ENCODE measurements at regions not wholly inside any gene's neighbourhood (a gene's known extent, or its start where the extent isn't known, plus 50 kb on each side); places are given as distances from the start of the nearest gene placed in this dataset.

DNA sequence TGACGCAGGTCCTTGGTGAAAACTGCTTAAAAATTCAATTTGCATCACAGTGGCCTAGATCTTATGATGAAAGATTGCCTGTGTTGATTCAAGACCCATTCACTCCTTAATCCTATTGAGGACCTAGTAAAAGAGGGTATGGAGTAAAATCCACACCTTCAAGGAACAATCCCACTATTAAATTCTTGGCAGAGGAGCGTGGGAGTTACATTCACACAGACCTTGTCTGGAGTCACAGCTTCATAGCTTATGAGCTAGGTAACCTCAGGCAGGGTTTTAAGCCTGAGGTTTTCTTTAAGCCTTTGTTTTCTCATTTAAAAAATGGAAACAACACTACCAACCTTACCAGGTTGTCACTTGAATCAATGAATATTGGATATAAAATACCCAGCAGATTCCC is 566.5 kb upstream of the ZNF462 start:
- Histone ChIP-seq H3K9me3 (ENCODE audit: control insufficient read depth, low read length) (no peaks in the 10 kb centered on the region), H3K27me3 (ENCODE audit: control insufficient read depth, insufficient read depth, low read length) (no peaks in the 10 kb centered on the region), H3K4me2 (ENCODE audit: low read length) (no peak overlapping the region), H3K4me1 (no peaks in the 10 kb centered on the region), H2AFZ (no peak overlapping the region), H3K79me2 (no peaks in the 10 kb centered on the region), H3K36me3 (ENCODE audit: control insufficient read depth, insufficient read depth, low read length) (no peaks in the 10 kb centered on the region), H3K4me3 (ENCODE audit: low read depth, low read length) (no peak overlapping the region), H3K9ac (no peak overlapping the region), H3K27ac (no peak overlapping the region)
- TF ChIP-seq, protein P1, sequence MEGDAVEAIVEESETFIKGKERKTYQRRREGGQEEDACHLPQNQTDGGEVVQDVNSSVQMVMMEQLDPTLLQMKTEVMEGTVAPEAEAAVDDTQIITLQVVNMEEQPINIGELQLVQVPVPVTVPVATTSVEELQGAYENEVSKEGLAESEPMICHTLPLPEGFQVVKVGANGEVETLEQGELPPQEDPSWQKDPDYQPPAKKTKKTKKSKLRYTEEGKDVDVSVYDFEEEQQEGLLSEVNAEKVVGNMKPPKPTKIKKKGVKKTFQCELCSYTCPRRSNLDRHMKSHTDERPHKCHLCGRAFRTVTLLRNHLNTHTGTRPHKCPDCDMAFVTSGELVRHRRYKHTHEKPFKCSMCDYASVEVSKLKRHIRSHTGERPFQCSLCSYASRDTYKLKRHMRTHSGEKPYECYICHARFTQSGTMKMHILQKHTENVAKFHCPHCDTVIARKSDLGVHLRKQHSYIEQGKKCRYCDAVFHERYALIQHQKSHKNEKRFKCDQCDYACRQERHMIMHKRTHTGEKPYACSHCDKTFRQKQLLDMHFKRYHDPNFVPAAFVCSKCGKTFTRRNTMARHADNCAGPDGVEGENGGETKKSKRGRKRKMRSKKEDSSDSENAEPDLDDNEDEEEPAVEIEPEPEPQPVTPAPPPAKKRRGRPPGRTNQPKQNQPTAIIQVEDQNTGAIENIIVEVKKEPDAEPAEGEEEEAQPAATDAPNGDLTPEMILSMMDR (IDR thresholded peaks at IDR 0.05): no peak

DNA sequence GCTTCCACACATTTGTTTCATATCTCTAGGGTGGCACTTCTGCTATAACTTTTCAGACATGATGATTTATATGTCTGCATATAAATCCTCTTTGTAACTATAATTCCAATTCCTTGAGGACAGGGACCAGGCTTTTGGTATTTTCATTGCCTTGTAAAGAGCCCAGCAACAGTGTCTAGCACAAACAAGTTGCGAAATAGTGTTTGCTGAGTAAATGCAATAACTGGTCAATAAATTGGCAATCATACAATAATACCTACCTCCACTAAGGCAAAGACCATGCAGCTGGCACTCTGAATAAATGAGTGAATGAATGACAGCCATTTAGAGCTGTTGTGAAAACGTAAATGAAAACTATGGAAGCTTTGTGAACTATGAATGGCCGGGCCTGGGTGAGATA is 564.0 kb upstream of the ZNF462 start:
- TF ChIP-seq, protein P1 (IDR thresholded peaks at IDR 0.05): no peak
- Histone ChIP-seq H2AFZ (no peak overlapping the region), H3K9me3 (ENCODE audit: control insufficient read depth, low read length) (no peaks in the 10 kb centered on the region), H3K36me3 (ENCODE audit: control insufficient read depth, insufficient read depth, low read length) (no peaks in the 10 kb centered on the region), H3K27ac (no peak overlapping the region), H3K4me1 (no peaks in the 10 kb centered on the region), H3K4me3 (ENCODE audit: low read depth, low read length) (no peak overlapping the region), H3K27me3 (ENCODE audit: control insufficient read depth, insufficient read depth, low read length) (no peaks in the 10 kb centered on the region), H3K79me2 (no peaks in the 10 kb centered on the region), H3K4me2 (ENCODE audit: low read length) (no peak overlapping the region), H3K9ac (no peak overlapping the region)

DNA sequence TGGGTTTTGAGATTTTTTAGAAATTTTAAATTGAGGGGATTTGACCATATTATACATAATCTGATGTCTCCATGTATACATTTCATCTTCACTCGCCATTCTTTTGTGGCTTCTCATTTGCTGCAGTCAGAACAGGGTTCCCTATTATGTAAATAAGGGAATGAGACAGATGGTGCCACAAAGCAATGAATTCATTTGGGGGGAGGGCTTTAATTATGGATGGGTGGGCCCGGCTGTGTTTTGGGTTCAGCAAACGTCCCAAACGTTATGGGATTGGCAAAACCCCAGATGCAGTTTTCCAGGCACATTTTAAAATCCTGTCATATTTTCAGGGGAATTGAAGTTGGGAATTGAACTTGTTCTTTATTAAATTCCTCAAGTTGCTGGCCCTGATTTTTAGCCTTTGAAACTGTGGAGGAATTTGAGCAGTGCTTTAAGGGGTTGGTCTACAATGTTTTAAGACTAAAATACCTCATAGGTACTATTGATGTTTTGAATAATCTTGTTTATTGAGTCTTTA is 558.5 kb upstream of the ZNF462 start:
- Histone ChIP-seq H3K27ac (no peak overlapping the region), H3K4me1 (no peaks in the 10 kb centered on the region), H3K9me3 (ENCODE audit: control insufficient read depth, low read length) (no peaks in the 10 kb centered on the region), H3K27me3 (ENCODE audit: control insufficient read depth, insufficient read depth, low read length) (no peaks in the 10 kb centered on the region), H3K36me3 (ENCODE audit: control insufficient read depth, insufficient read depth, low read length) (no peaks in the 10 kb centered on the region), H2AFZ (no peak overlapping the region), H3K4me3 (ENCODE audit: low read depth, low read length) (no peak overlapping the region), H3K9ac (no peak overlapping the region), H3K4me2 (ENCODE audit: low read length) (no peak overlapping the region), H3K79me2 (no peaks in the 10 kb centered on the region)
- TF ChIP-seq, protein P1 (IDR thresholded peaks at IDR 0.05): no peak

DNA sequence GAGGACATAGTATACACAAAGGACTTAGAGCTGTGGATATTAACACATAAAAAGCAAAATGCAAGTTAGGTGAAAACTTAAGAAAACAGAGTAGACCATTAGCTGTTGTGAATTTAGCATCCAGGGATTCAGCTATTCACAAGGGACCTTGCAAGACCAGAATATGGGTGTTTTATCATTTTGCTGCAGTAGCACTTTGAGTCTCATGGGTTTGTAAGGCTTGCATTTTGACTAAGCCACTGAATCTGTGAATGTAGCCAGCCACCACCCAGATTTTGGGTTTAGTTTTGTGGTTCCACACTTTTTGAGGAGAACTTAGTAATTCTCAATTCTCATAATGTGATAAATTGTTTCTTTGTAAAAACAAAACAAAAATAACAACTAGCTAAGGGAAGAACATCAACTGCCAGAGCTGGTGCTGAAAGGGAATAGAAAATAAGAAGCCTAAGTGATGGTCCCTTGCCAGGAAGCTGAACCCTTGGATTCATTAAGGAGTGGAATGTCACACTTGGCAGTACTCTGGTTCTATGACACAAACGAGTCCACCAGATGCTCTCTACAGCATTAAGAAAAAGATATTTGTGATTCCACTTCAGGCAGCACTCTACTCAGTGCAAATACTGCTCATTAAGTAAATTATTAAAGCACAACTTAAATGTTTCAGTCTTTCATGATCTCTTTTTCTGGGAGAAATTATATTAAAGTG is 557.4 kb upstream of the ZNF462 start:
- H3K9me3 ChIP-seq (ENCODE audit: control insufficient read depth, low read length): no peaks in the 10 kb centered on the region
- TF ChIP-seq, protein P1 (IDR thresholded peaks at IDR 0.05): no peak
- H3K27ac ChIP-seq: no peak overlapping the region
- H3K4me1 ChIP-seq: no peaks in the 10 kb centered on the region
- H3K4me3 ChIP-seq (ENCODE audit: low read depth, low read length): no peak overlapping the region
- H3K79me2 ChIP-seq: no peaks in the 10 kb centered on the region
- H3K4me2 ChIP-seq (ENCODE audit: low read length): no peak overlapping the region
- no peaks in the 10 kb centered on the region for H3K36me3 ChIP-seq (ENCODE audit: control insufficient read depth, insufficient read depth, low read length)
- H3K27me3 ChIP-seq (ENCODE audit: control insufficient read depth, insufficient read depth, low read length): no peaks in the 10 kb centered on the region
- no peak overlapping the region for H3K9ac ChIP-seq
- H2AFZ ChIP-seq: no peak overlapping the region

DNA sequence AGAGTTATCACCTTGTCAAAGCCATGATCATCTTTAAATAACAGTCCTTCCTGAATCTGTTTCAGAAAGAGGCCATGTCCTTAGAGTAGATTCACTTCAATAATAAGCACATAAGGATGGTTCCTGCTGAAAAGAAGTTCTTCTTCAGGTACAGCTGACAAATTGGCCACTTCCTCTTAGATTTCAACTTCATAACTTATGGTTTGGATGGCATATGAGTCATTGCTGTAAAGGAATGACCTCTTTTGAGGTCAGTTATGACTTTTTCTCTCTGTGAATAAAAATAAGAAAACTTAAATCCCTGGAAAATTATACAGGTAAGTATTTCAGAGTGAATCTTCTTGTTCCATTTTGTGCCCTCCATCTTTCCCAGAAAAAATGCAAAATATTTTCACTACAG is 555.3 kb upstream of the ZNF462 start:
- Histone ChIP-seq H3K4me2 (ENCODE audit: low read length) (no peak overlapping the region), H3K27ac (no peak overlapping the region), H3K4me3 (ENCODE audit: low read depth, low read length) (no peak overlapping the region), H3K9ac (no peak overlapping the region), H3K36me3 (ENCODE audit: control insufficient read depth, insufficient read depth, low read length) (no peaks in the 10 kb centered on the region), H3K27me3 (ENCODE audit: control insufficient read depth, insufficient read depth, low read length) (no peaks in the 10 kb centered on the region), H3K79me2 (no peaks in the 10 kb centered on the region), H3K9me3 (ENCODE audit: control insufficient read depth, low read length) (no peaks in the 10 kb centered on the region), H3K4me1 (no peaks in the 10 kb centered on the region), H2AFZ (no peak overlapping the region)
- TF ChIP-seq, protein P1 (IDR thresholded peaks at IDR 0.05): no peak

Measured in parathyroid adenoma (tissue), 2 donors.